ENCODE measurements at regions not wholly inside any gene's neighbourhood (a gene's known extent, or its start where the extent isn't known, plus 50 kb on each side); places are given as distances from the start of the nearest gene placed in this dataset.

DNA sequence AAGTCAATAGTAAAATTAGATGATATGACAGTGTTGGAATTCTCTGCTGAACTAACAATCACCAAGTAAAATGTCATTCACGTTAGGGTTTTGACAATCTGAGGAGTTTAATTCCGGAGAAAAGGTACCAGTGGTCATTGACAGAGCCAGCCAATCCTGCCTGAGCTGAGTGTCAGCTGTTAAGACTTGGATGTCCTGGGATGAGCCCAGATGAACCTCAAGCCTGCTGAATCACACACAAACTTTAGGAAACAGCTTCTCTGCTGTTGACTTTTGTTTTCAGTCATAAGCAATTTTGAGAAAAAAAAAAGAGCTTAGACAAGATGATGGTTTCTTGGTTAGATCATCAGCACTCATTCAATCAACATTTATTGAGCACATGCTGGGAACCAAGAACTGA, 600.0 kb upstream of the SLC39A10 start (continued):
- TF ChIP-seq, protein P1, sequence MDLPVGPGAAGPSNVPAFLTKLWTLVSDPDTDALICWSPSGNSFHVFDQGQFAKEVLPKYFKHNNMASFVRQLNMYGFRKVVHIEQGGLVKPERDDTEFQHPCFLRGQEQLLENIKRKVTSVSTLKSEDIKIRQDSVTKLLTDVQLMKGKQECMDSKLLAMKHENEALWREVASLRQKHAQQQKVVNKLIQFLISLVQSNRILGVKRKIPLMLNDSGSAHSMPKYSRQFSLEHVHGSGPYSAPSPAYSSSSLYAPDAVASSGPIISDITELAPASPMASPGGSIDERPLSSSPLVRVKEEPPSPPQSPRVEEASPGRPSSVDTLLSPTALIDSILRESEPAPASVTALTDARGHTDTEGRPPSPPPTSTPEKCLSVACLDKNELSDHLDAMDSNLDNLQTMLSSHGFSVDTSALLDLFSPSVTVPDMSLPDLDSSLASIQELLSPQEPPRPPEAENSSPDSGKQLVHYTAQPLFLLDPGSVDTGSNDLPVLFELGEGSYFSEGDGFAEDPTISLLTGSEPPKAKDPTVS (IDR thresholded peaks at IDR 0.05; ENCODE audit: low read depth, low read length) = no peak
- TF ChIP-seq, protein P2, sequence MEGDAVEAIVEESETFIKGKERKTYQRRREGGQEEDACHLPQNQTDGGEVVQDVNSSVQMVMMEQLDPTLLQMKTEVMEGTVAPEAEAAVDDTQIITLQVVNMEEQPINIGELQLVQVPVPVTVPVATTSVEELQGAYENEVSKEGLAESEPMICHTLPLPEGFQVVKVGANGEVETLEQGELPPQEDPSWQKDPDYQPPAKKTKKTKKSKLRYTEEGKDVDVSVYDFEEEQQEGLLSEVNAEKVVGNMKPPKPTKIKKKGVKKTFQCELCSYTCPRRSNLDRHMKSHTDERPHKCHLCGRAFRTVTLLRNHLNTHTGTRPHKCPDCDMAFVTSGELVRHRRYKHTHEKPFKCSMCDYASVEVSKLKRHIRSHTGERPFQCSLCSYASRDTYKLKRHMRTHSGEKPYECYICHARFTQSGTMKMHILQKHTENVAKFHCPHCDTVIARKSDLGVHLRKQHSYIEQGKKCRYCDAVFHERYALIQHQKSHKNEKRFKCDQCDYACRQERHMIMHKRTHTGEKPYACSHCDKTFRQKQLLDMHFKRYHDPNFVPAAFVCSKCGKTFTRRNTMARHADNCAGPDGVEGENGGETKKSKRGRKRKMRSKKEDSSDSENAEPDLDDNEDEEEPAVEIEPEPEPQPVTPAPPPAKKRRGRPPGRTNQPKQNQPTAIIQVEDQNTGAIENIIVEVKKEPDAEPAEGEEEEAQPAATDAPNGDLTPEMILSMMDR (IDR thresholded peaks at IDR 0.05 in 2 of 3, conservative IDR thresholded peaks at IDR 0.05 in 1 of 3; ENCODE audit: control insufficient read depth in 2 of 3, extremely low read depth in 1 of 3, insufficient read depth in 1 of 3, low read depth in 3 of 3, low read length in 3 of 3) = no peak
- no peak for TF ChIP-seq ASH2L (IDR thresholded peaks at IDR 0.05; ENCODE audit: borderline replicate concordance, low read depth)
- no peak for TF ChIP-seq EED (IDR thresholded peaks at IDR 0.05; ENCODE audit: low read depth)
- no peak for TF ChIP-seq RFX5 (IDR thresholded peaks at IDR 0.05; ENCODE audit: low read depth, low read length)
- TF ChIP-seq MTA3 (IDR thresholded peaks at IDR 0.05; ENCODE audit: borderline replicate concordance, low read length) = no peak
- no peak for TF ChIP-seq CEBPB (IDR thresholded peaks at IDR 0.05; ENCODE audit: borderline replicate concordance in 1 of 2, low read depth in 2 of 2, low read length in 2 of 2)
- TF ChIP-seq, protein P3, sequence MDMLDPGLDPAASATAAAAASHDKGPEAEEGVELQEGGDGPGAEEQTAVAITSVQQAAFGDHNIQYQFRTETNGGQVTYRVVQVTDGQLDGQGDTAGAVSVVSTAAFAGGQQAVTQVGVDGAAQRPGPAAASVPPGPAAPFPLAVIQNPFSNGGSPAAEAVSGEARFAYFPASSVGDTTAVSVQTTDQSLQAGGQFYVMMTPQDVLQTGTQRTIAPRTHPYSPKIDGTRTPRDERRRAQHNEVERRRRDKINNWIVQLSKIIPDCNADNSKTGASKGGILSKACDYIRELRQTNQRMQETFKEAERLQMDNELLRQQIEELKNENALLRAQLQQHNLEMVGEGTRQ (IDR thresholded peaks at IDR 0.05; ENCODE audit: borderline replicate concordance, low read depth, low read length) = no peak
- no peak for TF ChIP-seq NFYA (IDR thresholded peaks at IDR 0.05; ENCODE audit: borderline replicate concordance, low read depth, low read length)
- TF ChIP-seq TAF1 (IDR thresholded peaks at IDR 0.05; ENCODE audit: borderline replicate concordance, low read depth, low read length) = no peak

Data from GM12878 (cell line).